Neural progenitor cell (in vitro differentiated cells): ENCODE measurements at regions not wholly inside any gene's neighbourhood (a gene's known extent, or its start where the extent isn't known, plus 50 kb on each side); places are given as distances from the start of the nearest gene placed in this dataset.

Source experiments
- DNase-seq: peaks from one replicate; pipeline ENCODE4 v3.0.0-alpha.2; 2016; ENCODE audit warnings: low spot score
- H2AFZ ChIP-seq: fragments of 200-600 bp; sonication (generic); replicated peaks from 2 replicates; pipeline ENCODE4 v1.6.1; 2016; ENCODE audit warnings: antibody characterized with exemption
- H3F3A ChIP-seq: fragments of 200-600 bp; sonication (generic); 2 replicates; pipeline ENCODE4 v1.6.1; 2016; ENCODE audit warnings: antibody characterized with exemption, low read depth
- H3K27ac ChIP-seq: fragments of 200-600 bp; sonication (generic); 2 replicates; pipeline ENCODE4 v1.5.1; 2016; ENCODE audit warnings: mild to moderate bottlenecking
- H3K27me3 ChIP-seq: fragments of 200-600 bp; sonication (generic); 2 replicates; pipeline ENCODE4 v1.6.1; 2016; ENCODE audit warnings: mild to moderate bottlenecking, moderate library complexity
- H3K36me3 ChIP-seq: fragments of 200-600 bp; sonication (generic); 2 replicates; pipeline ENCODE4 v1.5.1; 2016
- H3K4me1 ChIP-seq: fragments of 200-600 bp; sonication (generic); 2 replicates; pipeline ENCODE4 v1.6.1; 2016; ENCODE audit warnings: mixed run types
- H3K4me2 ChIP-seq: fragments of 200-600 bp; sonication (generic); 2 replicates; pipeline ENCODE4 v1.6.1; 2016
- H3K4me3 ChIP-seq: fragments of 200-600 bp; sonication (generic); 2 replicates; pipeline ENCODE4 v1.5.1; 2016
- H3K79me2 ChIP-seq: fragments of 200-600 bp; sonication (generic); 2 replicates; pipeline ENCODE4 v1.6.1; 2016; ENCODE audit warnings: low read depth
- H3K9ac ChIP-seq: fragments of 200-600 bp; sonication (generic); 2 replicates; pipeline ENCODE4 v1.6.1; 2016
- H3K9me3 ChIP-seq: fragments of 200-600 bp; sonication (generic); 2 replicates; pipeline ENCODE4 v1.5.1; 2016; ENCODE audit warnings: low read depth
- H4K20me1 ChIP-seq: fragments of 200-600 bp; sonication (generic); 2 replicates; pipeline ENCODE4 v1.6.1; 2016; ENCODE audit warnings: low read depth
- H3K27ac Mint-ChIP-seq: 3 replicates; pipeline ENCODE4 v1.8.0; 2021; ENCODE audit warnings: mixed read lengths
- H3K27me3 Mint-ChIP-seq: 2 replicates; pipeline ENCODE4 v1.8.0; 2022; ENCODE audit warnings: low read depth, mild to moderate bottlenecking, inconsistent platforms, moderate library complexity, mixed read lengths; ENCODE audit not compliant: insufficient read depth
- H3K36me3 Mint-ChIP-seq: 3 replicates; pipeline ENCODE4 v1.8.0; 2021; ENCODE audit warnings: mixed read lengths
- H3K4me1 Mint-ChIP-seq: 3 replicates; pipeline ENCODE4 v1.8.0; 2021; ENCODE audit warnings: mixed read lengths
- H3K4me3 Mint-ChIP-seq: 3 replicates; pipeline ENCODE4 v1.8.0; 2021; ENCODE audit warnings: mild to moderate bottlenecking, moderate library complexity, mixed read lengths
- H3K9me3 Mint-ChIP-seq: 3 replicates; pipeline ENCODE4 v1.8.0; 2020; ENCODE audit warnings: mixed read lengths
- EZH2 ChIP-seq: fragments of 200-600 bp; sonication (generic); IDR thresholded peaks from 2 replicates; pipeline ENCODE4 v1.6.1; 2017; ENCODE audit warnings: antibody characterized with exemption, mild to moderate bottlenecking, moderate library complexity
- EZH2phosphoT487 ChIP-seq: fragments of 200-600 bp; sonication (generic); IDR thresholded peaks from 2 replicates; pipeline ENCODE4 v1.6.1; 2017; ENCODE audit warnings: antibody characterized with exemption
- TF ChIP-seq, protein P1 (sequence below): fragments of 200-600 bp; sonication (generic); IDR thresholded peaks from 2 replicates; pipeline ENCODE4 v1.5.1; 2017; ENCODE audit warnings: antibody characterized with exemption, mild to moderate bottlenecking

- no peaks in the 10 kb centered on the region for H3K36me3 ChIP-seq
- H3K79me2 ChIP-seq = no peaks in the 10 kb centered on the region
- no peaks in the 10 kb centered on the region for H3F3A ChIP-seq
- H3K27ac ChIP-seq = no peak overlapping the region
- no peak overlapping the region for H3K9ac ChIP-seq
- H2AFZ ChIP-seq = no peak overlapping the region
- no peak overlapping the region for H3K4me3 Mint-ChIP-seq
- H3K4me2 ChIP-seq = no peak overlapping the region
- H3K4me1 ChIP-seq = no peaks in the 10 kb centered on the region
- H3K4me3 ChIP-seq = no peak overlapping the region
- no peaks in the 10 kb centered on the region for H3K9me3 Mint-ChIP-seq
- peaks cover 8% of the 10 kb centered on the region for H3K27me3 Mint-ChIP-seq
- DNase-seq = no peak
- H3K36me3 Mint-ChIP-seq = no peaks in the 10 kb centered on the region
- H3K4me1 Mint-ChIP-seq = no peaks in the 10 kb centered on the region
- TF ChIP-seq, protein P1, sequence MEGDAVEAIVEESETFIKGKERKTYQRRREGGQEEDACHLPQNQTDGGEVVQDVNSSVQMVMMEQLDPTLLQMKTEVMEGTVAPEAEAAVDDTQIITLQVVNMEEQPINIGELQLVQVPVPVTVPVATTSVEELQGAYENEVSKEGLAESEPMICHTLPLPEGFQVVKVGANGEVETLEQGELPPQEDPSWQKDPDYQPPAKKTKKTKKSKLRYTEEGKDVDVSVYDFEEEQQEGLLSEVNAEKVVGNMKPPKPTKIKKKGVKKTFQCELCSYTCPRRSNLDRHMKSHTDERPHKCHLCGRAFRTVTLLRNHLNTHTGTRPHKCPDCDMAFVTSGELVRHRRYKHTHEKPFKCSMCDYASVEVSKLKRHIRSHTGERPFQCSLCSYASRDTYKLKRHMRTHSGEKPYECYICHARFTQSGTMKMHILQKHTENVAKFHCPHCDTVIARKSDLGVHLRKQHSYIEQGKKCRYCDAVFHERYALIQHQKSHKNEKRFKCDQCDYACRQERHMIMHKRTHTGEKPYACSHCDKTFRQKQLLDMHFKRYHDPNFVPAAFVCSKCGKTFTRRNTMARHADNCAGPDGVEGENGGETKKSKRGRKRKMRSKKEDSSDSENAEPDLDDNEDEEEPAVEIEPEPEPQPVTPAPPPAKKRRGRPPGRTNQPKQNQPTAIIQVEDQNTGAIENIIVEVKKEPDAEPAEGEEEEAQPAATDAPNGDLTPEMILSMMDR = no peak
- TF ChIP-seq EZH2phosphoT487 = no peak
- no peaks in the 10 kb centered on the region for H3K9me3 ChIP-seq
- H3K27me3 ChIP-seq = no peaks in the 10 kb centered on the region
- no peaks in the 10 kb centered on the region for H4K20me1 ChIP-seq
- H3K27ac Mint-ChIP-seq = no peak overlapping the region
Measured at GRCh38 chr20:33926425-33926824, 67.3 kb upstream of the RALY start.

- H3K9me3 Mint-ChIP-seq = no peaks in the 10 kb centered on the region
- H3K36me3 Mint-ChIP-seq = no peaks in the 10 kb centered on the region
- Histone ChIP-seq H3K36me3 (no peaks in the 10 kb centered on the region), H3K9ac (no peak overlapping the region), H3K9me3 (no peaks in the 10 kb centered on the region), H3F3A (no peaks in the 10 kb centered on the region), H3K27me3 (no peaks in the 10 kb centered on the region), H4K20me1 (no peaks in the 10 kb centered on the region), H3K27ac (no peak overlapping the region), H2AFZ (no peak overlapping the region), H3K4me3 (no peak overlapping the region), H3K4me1 (no peaks in the 10 kb centered on the region), H3K4me2 (no peak overlapping the region), H3K79me2 (no peaks in the 10 kb centered on the region)
- H3K4me3 Mint-ChIP-seq = no peak overlapping the region
- H3K27ac Mint-ChIP-seq = no peak overlapping the region
- no peak for DNase-seq
- H3K4me1 Mint-ChIP-seq = no peaks in the 10 kb centered on the region
- H3K27me3 Mint-ChIP-seq = peaks cover 4% of the 10 kb centered on the region
- TF ChIP-seq EZH2 (no peak), EZH2phosphoT487 (no peak)
- TF ChIP-seq, protein P1 = no peak
Measured at GRCh38 chr20:33927724-33928123, 66.0 kb upstream of the RALY start.

- no peak overlapping the region for H2AFZ ChIP-seq
- Mint-ChIP-seq H3K4me3 (no peak overlapping the region), H3K36me3 (no peaks in the 10 kb centered on the region), H3K27me3 (peaks cover 4% of the 10 kb centered on the region), H3K4me1 (peaks cover under 1% of the 10 kb centered on the region), H3K9me3 (no peaks in the 10 kb centered on the region), H3K27ac (no peak overlapping the region)
- H3K4me3 ChIP-seq = no peak overlapping the region
- no peak overlapping the region for H3K4me2 ChIP-seq
- no peaks in the 10 kb centered on the region for H4K20me1 ChIP-seq
- H3K9ac ChIP-seq = no peak overlapping the region
- H3K79me2 ChIP-seq = no peaks in the 10 kb centered on the region
- no peaks in the 10 kb centered on the region for H3K27me3 ChIP-seq
- no peak overlapping the region for H3K27ac ChIP-seq
- no peaks in the 10 kb centered on the region for H3K9me3 ChIP-seq
- no peaks in the 10 kb centered on the region for H3K4me1 ChIP-seq
- TF ChIP-seq EZH2phosphoT487 = no peak
- DNase-seq = no peak
- H3K36me3 ChIP-seq = no peaks in the 10 kb centered on the region
- H3F3A ChIP-seq = no peaks in the 10 kb centered on the region
Measured at GRCh38 chr20:33929917-33930316, 63.8 kb upstream of the RALY start.

DNA sequence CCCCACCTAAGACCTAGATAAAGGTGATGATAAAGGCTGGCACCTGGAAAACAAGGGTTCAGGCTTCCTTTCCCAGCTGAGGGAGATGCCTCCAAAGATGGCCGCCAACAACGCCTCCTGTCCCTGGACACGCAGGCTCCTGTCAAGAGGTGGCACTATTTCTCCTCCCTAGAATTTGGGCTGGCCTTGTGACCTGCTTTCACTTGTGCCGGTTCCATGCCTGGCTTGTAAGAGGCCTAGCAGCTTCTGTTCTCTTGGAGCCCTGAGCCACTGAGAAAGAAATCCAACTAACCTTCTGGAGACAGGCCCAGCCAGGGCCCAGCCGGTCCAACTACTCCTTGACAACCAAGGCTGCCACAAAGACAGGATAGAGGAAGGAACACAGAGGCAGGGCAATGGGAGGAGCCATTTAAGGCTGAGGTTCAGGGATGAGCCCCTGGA lies 60.2 kb upstream of the RALY start:
- Histone ChIP-seq H3K4me3 (no peak overlapping the region), H3K4me2 (no peak overlapping the region), H3K9ac (no peak overlapping the region), H3K9me3 (no peaks in the 10 kb centered on the region), H3K36me3 (no peaks in the 10 kb centered on the region), H3K27me3 (no peaks in the 10 kb centered on the region), H3K4me1 (no peaks in the 10 kb centered on the region), H2AFZ (peak overlapping the region; percentile 30), H3K79me2 (no peaks in the 10 kb centered on the region), H3K27ac (no peak overlapping the region), H3F3A (no peaks in the 10 kb centered on the region), H4K20me1 (no peaks in the 10 kb centered on the region)
- Mint-ChIP-seq H3K9me3 (no peaks in the 10 kb centered on the region), H3K27me3 (peaks cover 7% of the 10 kb centered on the region), H3K36me3 (no peaks in the 10 kb centered on the region), H3K27ac (peak overlapping the region; percentile 62), H3K4me1 (peaks cover 8% of the 10 kb centered on the region), H3K4me3 (no peak overlapping the region)
- TF ChIP-seq EZH2phosphoT487 = no peak
- TF ChIP-seq, protein P1 = peak; percentile 60
- peak; percentile 71 for DNase-seq
